ENCODE measurements at regions not wholly inside any gene's neighbourhood (a gene's known extent, or its start where the extent isn't known, plus 50 kb on each side); places are given as distances from the start of the nearest gene placed in this dataset.

DNA sequence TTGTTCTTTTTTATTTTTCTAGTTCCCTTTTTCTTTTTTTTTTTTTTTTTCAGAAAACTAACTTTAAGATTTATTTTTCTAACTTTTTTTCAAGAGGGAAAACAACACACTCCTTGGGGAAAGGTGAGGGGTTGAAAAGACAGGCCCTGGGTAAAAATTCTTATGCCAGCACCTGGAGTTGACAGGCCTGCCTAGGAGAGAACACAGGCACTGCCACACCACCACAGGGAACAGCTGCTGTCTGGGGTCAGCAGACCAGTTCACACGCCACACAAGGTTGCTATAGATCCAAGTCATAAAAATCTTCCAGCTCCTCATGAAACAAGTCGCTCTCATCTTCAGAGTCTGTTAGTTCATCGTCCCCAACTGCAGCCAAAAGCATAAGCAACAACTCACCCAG lies 246.4 kb downstream of the C12orf50 start:
- Histone ChIP-seq H3K4me1 (no peaks in the 10 kb centered on the region), H3K4me3 (ENCODE audit: low read depth, low read length) (no peak overlapping the region), H3K27me3 (ENCODE audit: control insufficient read depth, insufficient read depth, low read length) (no peaks in the 10 kb centered on the region), H3K27ac (no peak overlapping the region), H2AFZ (no peak overlapping the region), H3K79me2 (no peaks in the 10 kb centered on the region), H3K9ac (no peak overlapping the region), H3K9me3 (ENCODE audit: control insufficient read depth, low read length) (no peaks in the 10 kb centered on the region), H3K4me2 (ENCODE audit: low read length) (no peak overlapping the region), H3K36me3 (ENCODE audit: control insufficient read depth, insufficient read depth, low read length) (no peaks in the 10 kb centered on the region)
- TF ChIP-seq, protein P1, sequence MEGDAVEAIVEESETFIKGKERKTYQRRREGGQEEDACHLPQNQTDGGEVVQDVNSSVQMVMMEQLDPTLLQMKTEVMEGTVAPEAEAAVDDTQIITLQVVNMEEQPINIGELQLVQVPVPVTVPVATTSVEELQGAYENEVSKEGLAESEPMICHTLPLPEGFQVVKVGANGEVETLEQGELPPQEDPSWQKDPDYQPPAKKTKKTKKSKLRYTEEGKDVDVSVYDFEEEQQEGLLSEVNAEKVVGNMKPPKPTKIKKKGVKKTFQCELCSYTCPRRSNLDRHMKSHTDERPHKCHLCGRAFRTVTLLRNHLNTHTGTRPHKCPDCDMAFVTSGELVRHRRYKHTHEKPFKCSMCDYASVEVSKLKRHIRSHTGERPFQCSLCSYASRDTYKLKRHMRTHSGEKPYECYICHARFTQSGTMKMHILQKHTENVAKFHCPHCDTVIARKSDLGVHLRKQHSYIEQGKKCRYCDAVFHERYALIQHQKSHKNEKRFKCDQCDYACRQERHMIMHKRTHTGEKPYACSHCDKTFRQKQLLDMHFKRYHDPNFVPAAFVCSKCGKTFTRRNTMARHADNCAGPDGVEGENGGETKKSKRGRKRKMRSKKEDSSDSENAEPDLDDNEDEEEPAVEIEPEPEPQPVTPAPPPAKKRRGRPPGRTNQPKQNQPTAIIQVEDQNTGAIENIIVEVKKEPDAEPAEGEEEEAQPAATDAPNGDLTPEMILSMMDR (IDR thresholded peaks at IDR 0.05) = no peak

DNA sequence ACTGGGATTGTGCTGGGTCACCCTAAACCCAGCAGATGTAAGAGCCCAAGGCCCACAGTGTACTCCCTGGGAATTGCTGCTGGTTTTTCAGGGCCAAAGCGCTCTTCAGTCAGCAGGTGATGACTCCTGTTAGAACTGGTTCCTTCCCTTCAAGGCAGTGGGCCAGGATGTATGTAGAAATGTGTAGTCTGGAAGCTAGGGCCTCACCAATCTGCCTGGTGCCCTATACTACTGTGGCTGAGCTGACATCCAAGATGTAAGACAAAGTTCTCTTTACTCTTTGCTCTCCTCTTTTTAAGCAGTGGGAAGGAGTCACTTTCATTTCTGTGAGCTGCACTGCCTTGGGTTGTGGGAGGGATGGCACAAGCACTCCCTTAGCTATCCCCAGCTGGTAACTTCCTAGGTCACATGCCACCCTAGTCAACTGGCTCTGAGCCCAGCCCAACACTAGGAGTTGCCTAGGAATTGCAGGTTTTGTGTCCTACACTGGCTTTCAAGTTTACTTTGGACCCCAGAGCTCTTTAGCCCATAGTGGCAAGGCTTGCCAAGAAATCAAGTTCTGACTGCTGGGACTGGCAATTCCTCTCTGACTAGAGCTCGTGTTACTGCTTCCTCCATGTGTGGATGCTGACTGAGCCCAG lies 249.2 kb downstream of the C12orf50 start:
- no peaks in the 10 kb centered on the region for H3K9me3 ChIP-seq (ENCODE audit: control insufficient read depth, low read length)
- TF ChIP-seq, protein P1 (IDR thresholded peaks at IDR 0.05) = no peak
- no peak overlapping the region for H3K9ac ChIP-seq
- H2AFZ ChIP-seq = no peak overlapping the region
- H3K27ac ChIP-seq = no peak overlapping the region
- H3K79me2 ChIP-seq = no peaks in the 10 kb centered on the region
- no peaks in the 10 kb centered on the region for H3K36me3 ChIP-seq (ENCODE audit: control insufficient read depth, insufficient read depth, low read length)
- H3K4me1 ChIP-seq = peaks cover 4% of the 10 kb centered on the region
- H3K4me3 ChIP-seq (ENCODE audit: low read depth, low read length) = no peak overlapping the region
- no peaks in the 10 kb centered on the region for H3K27me3 ChIP-seq (ENCODE audit: control insufficient read depth, insufficient read depth, low read length)
- no peak overlapping the region for H3K4me2 ChIP-seq (ENCODE audit: low read length)

DNA sequence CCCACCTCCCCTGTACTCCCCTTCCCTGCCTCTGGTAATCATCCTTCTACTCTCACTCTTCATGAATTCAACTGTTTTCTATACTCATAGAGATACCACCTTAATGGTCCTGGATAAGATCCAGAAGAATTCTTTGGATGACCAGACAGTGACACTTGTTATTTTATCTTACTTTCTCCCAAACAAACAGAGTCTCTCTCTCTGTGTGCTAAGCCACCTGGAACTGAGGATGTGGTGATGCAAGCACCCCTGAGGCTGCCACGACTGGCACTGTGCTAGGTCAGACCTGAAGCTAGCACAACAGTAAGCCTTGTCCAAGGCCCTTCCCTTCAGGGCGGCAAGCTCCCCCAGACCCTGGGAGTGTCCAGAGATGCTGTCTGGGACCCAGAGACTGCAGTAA lies 250.2 kb downstream of the C12orf50 start:
- H3K79me2 ChIP-seq = no peaks in the 10 kb centered on the region

DNA sequence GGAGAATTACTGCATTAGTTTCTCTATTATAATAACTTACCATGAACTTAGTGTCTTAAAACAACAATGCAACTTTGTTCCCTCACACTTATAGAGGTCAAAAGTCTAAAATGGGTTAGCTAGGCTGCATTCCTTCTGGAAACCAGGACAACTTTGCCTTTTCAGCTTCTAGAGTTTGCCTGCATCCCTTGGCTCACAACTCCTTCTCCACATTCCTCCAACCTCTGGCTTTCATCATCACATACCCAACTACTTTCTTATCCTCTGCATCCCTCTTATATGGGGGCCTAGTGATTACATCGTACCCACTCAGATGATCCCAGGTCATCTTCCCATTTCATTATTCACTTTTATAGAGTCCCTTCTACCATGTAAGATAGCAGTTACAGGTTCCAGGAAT lies 251.1 kb downstream of the C12orf50 start:
- Histone ChIP-seq H3K79me2 (no peaks in the 10 kb centered on the region), H3K4me3 (ENCODE audit: low read depth, low read length) (no peak overlapping the region), H3K4me2 (ENCODE audit: low read length) (no peak overlapping the region), H3K36me3 (ENCODE audit: control insufficient read depth, insufficient read depth, low read length) (no peaks in the 10 kb centered on the region), H3K4me1 (peaks cover 4% of the 10 kb centered on the region), H2AFZ (no peak overlapping the region), H3K27me3 (ENCODE audit: control insufficient read depth, insufficient read depth, low read length) (no peaks in the 10 kb centered on the region), H3K9ac (no peak overlapping the region), H3K27ac (no peak overlapping the region), H3K9me3 (ENCODE audit: control insufficient read depth, low read length) (no peaks in the 10 kb centered on the region)
- TF ChIP-seq, protein P1 (IDR thresholded peaks at IDR 0.05) = no peak

More for the DNA sequence above, 250.2 kb downstream of the C12orf50 start:
- no peaks in the 10 kb centered on the region for H3K27me3 ChIP-seq (ENCODE audit: control insufficient read depth, insufficient read depth, low read length)
- no peak overlapping the region for H3K4me3 ChIP-seq (ENCODE audit: low read depth, low read length)
- H3K36me3 ChIP-seq (ENCODE audit: control insufficient read depth, insufficient read depth, low read length) = no peaks in the 10 kb centered on the region
- TF ChIP-seq, protein P1 (IDR thresholded peaks at IDR 0.05) = no peak
- H3K27ac ChIP-seq = no peak overlapping the region
- no peak overlapping the region for H3K4me2 ChIP-seq (ENCODE audit: low read length)
- H3K9ac ChIP-seq = no peak overlapping the region
- H2AFZ ChIP-seq = no peak overlapping the region
- H3K9me3 ChIP-seq (ENCODE audit: control insufficient read depth, low read length) = no peaks in the 10 kb centered on the region
- peaks cover 4% of the 10 kb centered on the region for H3K4me1 ChIP-seq

DNA sequence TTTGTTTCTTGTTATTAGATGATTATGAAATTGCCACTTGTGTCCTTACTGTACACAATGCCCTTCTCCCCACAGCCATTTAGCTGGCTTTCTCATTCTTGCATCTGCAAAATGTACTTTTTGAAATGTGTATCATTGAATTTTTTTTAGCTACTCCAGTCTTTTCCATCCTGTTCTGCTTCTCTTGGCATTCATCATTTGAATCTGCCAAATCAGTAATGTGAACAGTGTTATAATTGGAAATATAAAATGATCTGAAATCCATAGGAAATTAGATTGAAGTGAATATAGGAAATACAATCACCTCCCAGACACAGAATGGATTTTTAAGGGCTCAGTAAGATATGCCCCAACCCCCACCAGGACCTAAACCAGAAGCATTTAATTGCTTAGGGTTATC lies 253.4 kb downstream of the C12orf50 start:
- Histone ChIP-seq H3K4me1 (peaks cover 4% of the 10 kb centered on the region), H3K9ac (no peak overlapping the region), H3K9me3 (ENCODE audit: control insufficient read depth, low read length) (no peaks in the 10 kb centered on the region), H3K27ac (no peak overlapping the region), H3K36me3 (ENCODE audit: control insufficient read depth, insufficient read depth, low read length) (no peaks in the 10 kb centered on the region), H3K27me3 (ENCODE audit: control insufficient read depth, insufficient read depth, low read length) (no peaks in the 10 kb centered on the region), H3K4me2 (ENCODE audit: low read length) (no peak overlapping the region), H3K4me3 (ENCODE audit: low read depth, low read length) (no peak overlapping the region), H2AFZ (peak overlapping the region; percentile 64), H3K79me2 (no peaks in the 10 kb centered on the region)
- TF ChIP-seq, protein P1 (IDR thresholded peaks at IDR 0.05) = no peak

All from parathyroid adenoma (tissue), 2 donors.